ENCODE measurements at regions not wholly inside any gene's neighbourhood (a gene's known extent, or its start where the extent isn't known, plus 50 kb on each side); places are given as distances from the start of the nearest gene placed in this dataset.

DNA sequence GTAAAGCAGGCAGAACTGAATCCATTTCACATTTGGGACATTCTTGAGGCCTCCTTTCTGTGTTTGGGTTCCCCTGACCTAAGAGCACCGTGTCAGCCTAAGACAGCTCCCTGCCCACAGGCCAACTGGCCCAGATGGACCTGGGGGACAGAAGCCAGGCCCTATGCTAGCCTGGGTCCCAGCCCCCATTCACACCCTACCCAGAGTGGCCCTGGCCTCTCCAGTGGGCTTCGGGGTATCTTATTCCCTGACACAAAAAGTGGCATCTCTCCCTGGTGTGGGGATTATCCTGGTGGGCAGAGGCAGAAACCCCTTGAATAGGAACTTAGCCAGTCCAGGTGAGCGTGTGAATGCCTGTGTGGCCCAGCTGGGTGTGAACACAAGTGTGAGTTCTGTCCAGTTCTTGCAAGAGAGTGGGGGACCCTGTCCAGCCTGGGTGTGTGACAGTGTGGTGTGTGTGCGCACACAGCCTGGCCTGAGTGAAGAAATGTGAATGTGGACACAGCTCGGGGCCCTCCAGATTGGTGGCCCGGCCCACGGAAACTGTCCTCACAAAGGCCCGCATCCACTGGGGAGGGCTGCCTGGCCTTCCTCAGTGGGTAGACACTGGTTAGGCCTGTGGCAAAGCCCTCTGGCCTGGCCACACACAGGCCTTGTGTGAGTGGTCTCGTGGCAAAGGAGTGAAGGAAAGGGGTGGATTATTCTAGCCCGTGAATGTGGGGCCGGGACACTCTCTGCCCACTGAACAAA lies 63.0 kb upstream of the HAAO start:
- TF ChIP-seq TAF1 (IDR thresholded peaks at IDR 0.05; ENCODE audit: low read depth) (no peak), TEAD4 (IDR thresholded peaks at IDR 0.05) (no peak), EGR1 (IDR thresholded peaks at IDR 0.05) (no peak), TCF12 (IDR thresholded peaks at IDR 0.05; ENCODE audit: low read depth) (no peak), EP300 (IDR thresholded peaks at IDR 0.05; ENCODE audit: borderline replicate concordance) (no peak)
- TF ChIP-seq, protein P1, sequence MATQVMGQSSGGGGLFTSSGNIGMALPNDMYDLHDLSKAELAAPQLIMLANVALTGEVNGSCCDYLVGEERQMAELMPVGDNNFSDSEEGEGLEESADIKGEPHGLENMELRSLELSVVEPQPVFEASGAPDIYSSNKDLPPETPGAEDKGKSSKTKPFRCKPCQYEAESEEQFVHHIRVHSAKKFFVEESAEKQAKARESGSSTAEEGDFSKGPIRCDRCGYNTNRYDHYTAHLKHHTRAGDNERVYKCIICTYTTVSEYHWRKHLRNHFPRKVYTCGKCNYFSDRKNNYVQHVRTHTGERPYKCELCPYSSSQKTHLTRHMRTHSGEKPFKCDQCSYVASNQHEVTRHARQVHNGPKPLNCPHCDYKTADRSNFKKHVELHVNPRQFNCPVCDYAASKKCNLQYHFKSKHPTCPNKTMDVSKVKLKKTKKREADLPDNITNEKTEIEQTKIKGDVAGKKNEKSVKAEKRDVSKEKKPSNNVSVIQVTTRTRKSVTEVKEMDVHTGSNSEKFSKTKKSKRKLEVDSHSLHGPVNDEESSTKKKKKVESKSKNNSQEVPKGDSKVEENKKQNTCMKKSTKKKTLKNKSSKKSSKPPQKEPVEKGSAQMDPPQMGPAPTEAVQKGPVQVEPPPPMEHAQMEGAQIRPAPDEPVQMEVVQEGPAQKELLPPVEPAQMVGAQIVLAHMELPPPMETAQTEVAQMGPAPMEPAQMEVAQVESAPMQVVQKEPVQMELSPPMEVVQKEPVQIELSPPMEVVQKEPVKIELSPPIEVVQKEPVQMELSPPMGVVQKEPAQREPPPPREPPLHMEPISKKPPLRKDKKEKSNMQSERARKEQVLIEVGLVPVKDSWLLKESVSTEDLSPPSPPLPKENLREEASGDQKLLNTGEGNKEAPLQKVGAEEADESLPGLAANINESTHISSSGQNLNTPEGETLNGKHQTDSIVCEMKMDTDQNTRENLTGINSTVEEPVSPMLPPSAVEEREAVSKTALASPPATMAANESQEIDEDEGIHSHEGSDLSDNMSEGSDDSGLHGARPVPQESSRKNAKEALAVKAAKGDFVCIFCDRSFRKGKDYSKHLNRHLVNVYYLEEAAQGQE (IDR thresholded peaks at IDR 0.05; ENCODE audit: low read depth), result no peak
- TF ChIP-seq, protein P2, sequence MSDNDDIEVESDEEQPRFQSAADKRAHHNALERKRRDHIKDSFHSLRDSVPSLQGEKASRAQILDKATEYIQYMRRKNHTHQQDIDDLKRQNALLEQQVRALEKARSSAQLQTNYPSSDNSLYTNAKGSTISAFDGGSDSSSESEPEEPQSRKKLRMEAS (IDR thresholded peaks at IDR 0.05), result no peak

All from Ishikawa (cell line).